AG10803 (cell line): ENCODE measurements at regions not wholly inside any gene's neighbourhood (a gene's known extent, or its start where the extent isn't known, plus 50 kb on each side); places are given as distances from the start of the nearest gene placed in this dataset.
"Not testable (repeated sequence)": the region's sequence is repeated elsewhere in the genome, so short reads cannot be mapped to it uniquely, and the experiment has no call there.

Source experiments
- DNase-seq: peaks from one replicate; pipeline ENCODE4 v3.0.0; 2010; ENCODE audit warnings: low read depth
- H3K4me3 ChIP-seq: 2 replicates; pipeline ENCODE4 v1.5.1; 2011; ENCODE audit warnings: mild to moderate bottlenecking, low read length, control low read depth
- TF ChIP-seq, protein P1 (sequence below): conservative IDR thresholded peaks from 2 replicates; pipeline ENCODE4 v1.5.1; 2011; ENCODE audit warnings: mild to moderate bottlenecking, low read length, control low read depth, inconsistent platforms

- TF ChIP-seq, protein P1, sequence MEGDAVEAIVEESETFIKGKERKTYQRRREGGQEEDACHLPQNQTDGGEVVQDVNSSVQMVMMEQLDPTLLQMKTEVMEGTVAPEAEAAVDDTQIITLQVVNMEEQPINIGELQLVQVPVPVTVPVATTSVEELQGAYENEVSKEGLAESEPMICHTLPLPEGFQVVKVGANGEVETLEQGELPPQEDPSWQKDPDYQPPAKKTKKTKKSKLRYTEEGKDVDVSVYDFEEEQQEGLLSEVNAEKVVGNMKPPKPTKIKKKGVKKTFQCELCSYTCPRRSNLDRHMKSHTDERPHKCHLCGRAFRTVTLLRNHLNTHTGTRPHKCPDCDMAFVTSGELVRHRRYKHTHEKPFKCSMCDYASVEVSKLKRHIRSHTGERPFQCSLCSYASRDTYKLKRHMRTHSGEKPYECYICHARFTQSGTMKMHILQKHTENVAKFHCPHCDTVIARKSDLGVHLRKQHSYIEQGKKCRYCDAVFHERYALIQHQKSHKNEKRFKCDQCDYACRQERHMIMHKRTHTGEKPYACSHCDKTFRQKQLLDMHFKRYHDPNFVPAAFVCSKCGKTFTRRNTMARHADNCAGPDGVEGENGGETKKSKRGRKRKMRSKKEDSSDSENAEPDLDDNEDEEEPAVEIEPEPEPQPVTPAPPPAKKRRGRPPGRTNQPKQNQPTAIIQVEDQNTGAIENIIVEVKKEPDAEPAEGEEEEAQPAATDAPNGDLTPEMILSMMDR, result no peak
- no peak overlapping the region for H3K4me3 ChIP-seq
- DNase-seq, result no peak
Measured at GRCh38 chr12:58104351-58104755, 163.0 kb downstream of the ATP23 start.

DNA sequence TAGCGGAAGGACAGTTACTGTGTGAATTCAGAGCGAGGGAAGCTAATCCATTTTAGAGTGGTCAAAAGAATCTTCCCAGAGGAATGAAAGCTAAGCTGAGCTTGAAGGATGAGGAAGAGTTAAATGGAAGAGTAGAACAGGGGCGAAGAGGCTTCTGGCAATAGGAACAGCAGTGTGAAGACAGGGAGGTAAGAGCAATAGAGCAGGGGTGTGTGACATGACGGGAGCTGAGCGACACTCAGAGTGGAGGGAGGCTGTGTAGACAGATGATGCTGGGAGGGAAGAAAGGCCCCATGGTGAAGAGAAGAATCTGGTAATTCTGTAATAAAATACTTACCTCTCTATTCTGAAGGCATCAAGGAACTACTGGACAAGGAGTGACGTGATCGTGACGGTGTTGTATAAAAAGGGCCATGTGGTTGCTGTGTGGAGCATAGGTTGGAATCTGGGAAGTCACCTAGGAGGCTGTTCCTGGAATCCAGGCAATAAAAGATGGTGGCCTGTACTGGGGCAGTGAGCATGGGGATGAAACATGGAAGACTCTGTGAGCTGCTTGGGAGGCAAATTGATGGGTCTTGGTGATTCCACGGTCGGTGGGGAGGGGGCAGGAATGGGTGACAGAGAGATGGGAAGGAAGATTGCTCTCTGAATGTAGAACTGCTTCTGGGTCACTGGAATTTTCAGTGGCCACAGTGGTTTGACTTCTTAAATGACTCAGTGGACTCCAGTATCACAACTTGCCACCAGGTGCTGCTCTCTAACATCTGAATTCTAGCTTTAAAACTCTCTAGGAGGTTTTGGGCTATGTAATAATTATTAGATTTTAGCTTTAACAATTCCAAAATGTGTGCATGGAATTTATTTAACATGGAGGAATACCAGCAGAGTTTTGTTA is 164.1 kb downstream of the ATP23 start:
- TF ChIP-seq, protein P1, result peak; percentile 38
- DNase-seq, result peak; percentile 4

DNA sequence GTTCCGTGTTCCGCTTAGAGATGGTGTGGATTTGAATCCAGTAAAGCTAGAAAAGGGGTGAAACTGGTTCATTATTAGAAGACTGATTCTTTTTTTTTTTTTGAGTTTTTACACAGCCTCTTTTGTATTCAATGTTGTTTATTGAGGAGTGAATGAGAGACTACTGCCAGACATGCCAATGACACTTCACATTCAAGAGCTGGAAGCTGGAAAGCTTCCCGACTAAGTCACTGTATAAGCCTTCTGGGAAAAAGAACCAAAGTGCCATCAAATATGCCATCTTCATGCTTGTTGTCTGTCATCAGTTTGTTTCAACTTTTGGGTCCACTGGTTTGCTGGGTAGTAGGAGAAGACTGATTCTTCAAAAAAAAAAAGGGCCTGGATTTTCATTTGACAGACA is 164.8 kb downstream of the ATP23 start:
- DNase-seq, result no peak
- TF ChIP-seq, protein P1, result no peak
- H3K4me3 ChIP-seq, result no peak overlapping the region

More for the DNA sequence above, 164.1 kb downstream of the ATP23 start:
- H3K4me3 ChIP-seq, result no peak overlapping the region

DNA sequence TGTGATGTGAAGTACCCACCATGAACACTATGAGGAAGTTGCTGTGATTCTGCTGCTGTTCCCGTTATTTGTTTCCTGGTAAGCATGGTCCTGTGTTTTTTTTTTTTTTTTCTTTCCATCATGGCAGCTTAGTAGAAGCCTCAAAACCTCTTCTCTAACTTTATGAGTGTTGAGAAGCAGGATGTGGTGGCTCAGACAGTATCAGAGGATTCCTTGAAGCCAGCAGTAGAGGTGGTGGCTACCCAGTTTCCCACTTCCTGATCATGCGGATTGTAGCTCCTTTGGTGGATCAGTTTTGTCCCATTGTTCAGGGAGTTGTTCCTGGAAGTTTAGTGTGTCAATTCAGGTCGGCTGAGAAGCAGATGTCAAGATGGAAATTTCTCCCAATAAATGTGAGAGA is 175.8 kb downstream of the ATP23 start:
- no peak overlapping the region for H3K4me3 ChIP-seq
- TF ChIP-seq, protein P1, result no peak
- no peak for DNase-seq

- no peak overlapping the region for H3K4me3 ChIP-seq
- TF ChIP-seq, protein P1, result no peak
- no peak for DNase-seq
Measured at GRCh38 chr12:58117667-58118066, 176.3 kb downstream of the ATP23 start.

DNA sequence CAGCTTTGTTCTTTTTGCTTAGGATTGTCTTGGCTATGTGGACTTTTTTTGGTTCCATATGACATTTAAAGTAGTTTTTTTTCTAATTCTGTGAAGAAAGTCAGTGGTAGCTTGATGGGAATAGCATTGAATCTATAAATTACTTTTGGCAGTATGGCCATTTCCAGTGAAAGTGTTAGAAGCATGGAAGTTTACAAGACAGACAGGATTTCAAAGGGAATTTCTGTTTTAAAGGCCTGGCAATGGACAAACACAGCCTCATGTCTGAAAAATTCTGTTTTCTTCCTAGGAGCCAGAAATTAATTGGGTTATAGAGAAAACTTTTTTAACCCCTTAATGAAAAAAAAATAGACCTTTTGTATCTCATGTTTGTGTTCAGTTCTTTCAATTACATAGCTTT is 184.4 kb downstream of the ATP23 start:
- not testable (repeated sequence) for DNase-seq, H3K4me3 ChIP-seq

DNA sequence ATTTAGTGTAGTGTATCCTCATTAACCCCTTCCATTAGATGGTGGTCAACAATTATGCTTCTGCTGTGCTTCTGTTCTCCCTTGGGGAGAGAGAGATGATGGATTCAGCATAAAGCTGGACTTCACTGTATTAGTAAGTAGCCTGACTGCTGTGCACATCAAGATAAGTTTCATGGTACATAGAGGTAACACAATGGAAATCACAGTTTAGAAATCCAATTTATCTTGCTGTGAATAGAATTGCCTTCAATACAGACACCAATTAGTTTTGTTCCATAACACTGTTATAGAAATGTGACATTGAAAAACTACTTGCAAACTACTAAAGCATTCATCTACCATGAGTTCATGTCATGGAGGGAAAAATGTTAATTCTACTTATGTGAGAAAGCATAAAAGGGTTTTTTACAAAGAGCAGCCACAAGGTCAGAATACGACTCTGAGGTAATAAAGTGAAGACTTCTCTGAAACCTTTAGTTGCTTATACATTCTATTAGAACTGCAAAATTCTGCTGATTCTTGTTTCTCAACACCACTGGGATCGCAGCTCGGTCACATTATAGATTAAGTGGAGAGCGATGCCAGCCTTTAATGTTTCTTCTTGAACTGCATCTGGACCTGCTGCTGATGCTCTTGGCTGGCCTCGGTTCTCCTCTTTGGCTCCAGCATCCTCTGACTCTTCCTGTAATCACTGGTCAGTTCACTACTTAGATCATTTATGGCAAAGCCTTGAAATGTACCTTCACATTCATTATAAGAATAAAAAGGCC is 190.8 kb downstream of the ATP23 start:
- H3K4me3 ChIP-seq, result no peak overlapping the region
- TF ChIP-seq, protein P1, result no peak
- DNase-seq, result no peak
